DND-41 (cell line): ENCODE measurements at regions not wholly inside any gene's neighbourhood (a gene's known extent, or its start where the extent isn't known, plus 50 kb on each side); places are given as distances from the start of the nearest gene placed in this dataset.

Experiments
- EZH2 ChIP-seq: IDR thresholded peaks from 3 replicates; pipeline ENCODE4 v1.6.1; 2012; ENCODE audit warnings: borderline replicate concordance, low read depth, mild to moderate bottlenecking, moderate library complexity, low read length, inconsistent platforms; ENCODE audit not compliant: severe bottlenecking
- TF ChIP-seq, protein P1 (sequence below): IDR thresholded peaks from 2 replicates; pipeline ENCODE4 v1.5.1; 2012; ENCODE audit warnings: borderline replicate concordance, low read length, moderate library complexity, mild to moderate bottlenecking; ENCODE audit not compliant: poor library complexity, severe bottlenecking; ENCODE audit errors: extremely low read depth

DNA sequence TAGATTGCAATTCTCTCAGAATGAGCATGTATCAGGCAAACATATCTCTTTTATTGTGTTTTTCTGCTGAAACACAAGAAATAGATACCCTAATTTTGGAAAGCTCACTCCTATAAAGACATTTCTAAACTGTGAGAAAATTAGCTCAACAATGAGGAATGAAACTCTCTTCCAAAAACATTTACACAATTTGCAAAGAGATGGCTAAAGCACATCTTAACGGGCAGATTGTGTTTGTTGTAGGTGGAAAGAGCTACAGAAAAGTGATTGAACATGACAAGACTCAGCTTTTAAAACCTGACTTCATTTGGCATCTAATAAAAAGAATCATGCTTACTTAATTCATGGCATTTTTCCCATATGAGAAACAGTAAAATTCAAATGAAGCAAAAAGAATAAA lies 175.0 kb upstream of the SLC39A10 start:
- TF ChIP-seq, protein P1, sequence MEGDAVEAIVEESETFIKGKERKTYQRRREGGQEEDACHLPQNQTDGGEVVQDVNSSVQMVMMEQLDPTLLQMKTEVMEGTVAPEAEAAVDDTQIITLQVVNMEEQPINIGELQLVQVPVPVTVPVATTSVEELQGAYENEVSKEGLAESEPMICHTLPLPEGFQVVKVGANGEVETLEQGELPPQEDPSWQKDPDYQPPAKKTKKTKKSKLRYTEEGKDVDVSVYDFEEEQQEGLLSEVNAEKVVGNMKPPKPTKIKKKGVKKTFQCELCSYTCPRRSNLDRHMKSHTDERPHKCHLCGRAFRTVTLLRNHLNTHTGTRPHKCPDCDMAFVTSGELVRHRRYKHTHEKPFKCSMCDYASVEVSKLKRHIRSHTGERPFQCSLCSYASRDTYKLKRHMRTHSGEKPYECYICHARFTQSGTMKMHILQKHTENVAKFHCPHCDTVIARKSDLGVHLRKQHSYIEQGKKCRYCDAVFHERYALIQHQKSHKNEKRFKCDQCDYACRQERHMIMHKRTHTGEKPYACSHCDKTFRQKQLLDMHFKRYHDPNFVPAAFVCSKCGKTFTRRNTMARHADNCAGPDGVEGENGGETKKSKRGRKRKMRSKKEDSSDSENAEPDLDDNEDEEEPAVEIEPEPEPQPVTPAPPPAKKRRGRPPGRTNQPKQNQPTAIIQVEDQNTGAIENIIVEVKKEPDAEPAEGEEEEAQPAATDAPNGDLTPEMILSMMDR: no peak
- no peak for TF ChIP-seq EZH2
